IMR-90 (cell line): ENCODE measurements at regions not wholly inside any gene's neighbourhood (a gene's known extent, or its start where the extent isn't known, plus 50 kb on each side); places are given as distances from the start of the nearest gene placed in this dataset.

Experiments
- ATAC-seq: fragments of 200-7000 bp; cut with Tn5 transposase; 2 replicates; pipeline ENCODE4 v1.9.1; 2020; ENCODE audit warnings: low read depth, mild to moderate bottlenecking, moderate library complexity
- BruUV-seq: library from RNA; stranded (reverse); fragments of 400-500 nt; replicated peaks from 2 replicates; lab custom pipeline; 2021; lab: Mats Ljungman, UMichigan
- CTCF ChIA-PET: fragments of 300-600 bp; formaldehyde crosslinking; extraction: SDS; loops from one replicate; lab custom pipeline; 2021; ENCODE audit warnings: antibody characterized with exemption; lab: Yijun Ruan, JAX
- POLR2A ChIA-PET: fragments of 300-600 bp; sonication (Branson Sonifier 250); formaldehyde crosslinking; loops from one replicate; lab custom pipeline; 2022; ENCODE audit warnings: antibody characterized with exemption; ENCODE audit not compliant: unreplicated experiment; lab: Charles Lee
- DNase-seq: peaks from one replicate; pipeline ENCODE4 v3.0.0; 2013
- H2AFZ ChIP-seq: replicated peaks from 2 replicates; pipeline ENCODE3; 2013; ENCODE audit warnings: low read length, mild to moderate bottlenecking; ENCODE audit not compliant: poor library complexity
- H2AK5ac ChIP-seq: 2 replicates; pipeline ENCODE4 v1.6.1; 2013; ENCODE audit warnings: low read depth, low read length, inconsistent platforms
- H2AK9ac ChIP-seq: replicated peaks from 2 replicates; pipeline ENCODE3; 2013; ENCODE audit warnings: mild to moderate bottlenecking, low read depth, low read length, moderate library complexity; ENCODE audit not compliant: poor library complexity
- H2BK120ac ChIP-seq: 2 replicates; pipeline ENCODE4 v1.6.1; 2013; ENCODE audit warnings: low read depth, low read length, inconsistent platforms
- H2BK15ac ChIP-seq: 3 replicates; pipeline ENCODE4 v1.6.1; 2013; ENCODE audit warnings: low read depth, low read length, inconsistent platforms
- H2BK20ac ChIP-seq: 2 replicates; pipeline ENCODE4 v1.6.1; 2013; ENCODE audit warnings: low read depth, mild to moderate bottlenecking, inconsistent platforms, low read length, moderate library complexity
- H2BK5ac ChIP-seq: 2 replicates; pipeline ENCODE4 v1.6.1; 2013; ENCODE audit warnings: mild to moderate bottlenecking, low read depth, low read length, inconsistent platforms; ENCODE audit not compliant: poor library complexity, severe bottlenecking
- H3K14ac ChIP-seq: replicated peaks from 2 replicates; pipeline ENCODE4 v1.6.1; 2013; ENCODE audit warnings: low read depth, low read length, inconsistent platforms
- H3K18ac ChIP-seq: 2 replicates; pipeline ENCODE4 v1.6.1; 2013; ENCODE audit warnings: low read depth, low read length, control low read depth
- H3K23ac ChIP-seq: 2 replicates; pipeline ENCODE4 v1.6.1; 2013; ENCODE audit warnings: low read depth, low read length, inconsistent platforms
- H3K27ac ChIP-seq: 2 replicates; pipeline ENCODE4 v1.5.1; 2013; ENCODE audit warnings: mild to moderate bottlenecking, control low read depth, low read length; ENCODE audit not compliant: insufficient read depth
- H3K27me3 ChIP-seq: 2 replicates; pipeline ENCODE4 v1.6.1; 2013; ENCODE audit warnings: low read length; ENCODE audit not compliant: control insufficient read depth, insufficient read depth
- H3K36me3 ChIP-seq: 2 replicates; pipeline ENCODE4 v1.6.1; 2013; ENCODE audit warnings: low read length, mixed read lengths; ENCODE audit not compliant: control insufficient read depth, insufficient read depth
- H3K4ac ChIP-seq: 2 replicates; pipeline ENCODE4 v1.6.1; 2013; ENCODE audit warnings: low read depth, low read length, inconsistent platforms
- H3K4me1 ChIP-seq: 2 replicates; pipeline ENCODE4 v1.6.1; 2013; ENCODE audit warnings: low read length, mixed read lengths; ENCODE audit not compliant: control insufficient read depth, insufficient read depth
- H3K4me2 ChIP-seq: 2 replicates; pipeline ENCODE4 v1.6.1; 2013; ENCODE audit warnings: low read depth, mild to moderate bottlenecking, control low read depth, low read length, moderate library complexity
- H3K4me3 ChIP-seq: 2 replicates; pipeline ENCODE4 v1.5.1; 2013; ENCODE audit warnings: low read depth, mild to moderate bottlenecking, control low read depth, low read length, moderate library complexity; ENCODE audit not compliant: insufficient read depth
- H3K56ac ChIP-seq: 2 replicates; pipeline ENCODE4 v1.6.1; 2013; ENCODE audit warnings: low read length, inconsistent platforms; ENCODE audit not compliant: insufficient read depth; ENCODE audit errors: extremely low read depth
- H3K79me1 ChIP-seq, 2 experiments: 2 replicates each; pipeline ENCODE4 v1.6.1; 2013; ENCODE audit warnings: low read length in 2 of 2, inconsistent platforms in 1 of 2, low read depth in 1 of 2
- H3K9ac ChIP-seq: 2 replicates; pipeline ENCODE4 v1.6.1; 2013; ENCODE audit warnings: low read depth, low read length, control low read depth
- H3K9me1 ChIP-seq: 2 replicates; pipeline ENCODE4 v1.6.1; 2013; ENCODE audit warnings: low read length, inconsistent platforms; ENCODE audit not compliant: insufficient read depth
- H3K9me3 ChIP-seq: 2 replicates; pipeline ENCODE4 v1.6.1; 2013; ENCODE audit warnings: low read length; ENCODE audit not compliant: control insufficient read depth, insufficient read depth
- H4K20me1 ChIP-seq: 2 replicates; pipeline ENCODE4 v1.6.1; 2013; ENCODE audit warnings: low read length, inconsistent platforms; ENCODE audit not compliant: insufficient read depth
- H4K5ac ChIP-seq: 2 replicates; pipeline ENCODE4 v1.6.1; 2013; ENCODE audit warnings: mild to moderate bottlenecking, low read depth, low read length, control low read depth
- H4K8ac ChIP-seq, 2 experiments: 2 replicates each; pipeline ENCODE4 v1.6.1; 2013; ENCODE audit warnings: low read depth in 2 of 2, low read length in 2 of 2, control low read depth in 1 of 2, inconsistent platforms in 1 of 2
- H4K91ac ChIP-seq: 2 replicates; pipeline ENCODE4 v1.6.1; 2013; ENCODE audit warnings: low read depth, low read length, inconsistent platforms; ENCODE audit not compliant: insufficient read depth
- BHLHE40 ChIP-seq: fragments of 150-350 bp; IDR thresholded peaks from 2 replicates; pipeline ENCODE4 v1.6.1; 2016; ENCODE audit warnings: mild to moderate bottlenecking, low read depth, low read length
- CEBPB ChIP-seq: IDR thresholded peaks from 2 replicates; pipeline ENCODE4 v1.6.1; 2012; ENCODE audit warnings: low read depth, low read length, improper control_type of control experiment
- CHD1 ChIP-seq: IDR thresholded peaks from 2 replicates; pipeline ENCODE4 v1.6.1; 2012; ENCODE audit warnings: low read depth, low read length, improper control_type of control experiment
- CTCF ChIP-seq: conservative IDR thresholded peaks from 2 replicates; pipeline ENCODE4 v1.5.1; 2012; ENCODE audit warnings: mild to moderate bottlenecking, low read depth, low read length, improper control_type of control experiment
- ELK1 ChIP-seq: fragments of 150-350 bp; IDR thresholded peaks from 2 replicates; pipeline ENCODE4 v1.6.1; 2016; ENCODE audit warnings: low read depth, mild to moderate bottlenecking, low read length, moderate library complexity, borderline replicate concordance
- FOS ChIP-seq: fragments of 150-350 bp; IDR thresholded peaks from 2 replicates; pipeline ENCODE4 v1.6.1; 2016; ENCODE audit warnings: low read depth, low read length
- MAFK ChIP-seq: IDR thresholded peaks from 2 replicates; pipeline ENCODE4 v1.6.1; 2012; ENCODE audit warnings: low read depth, low read length, improper control_type of control experiment
- MAZ ChIP-seq: IDR thresholded peaks from 2 replicates; pipeline ENCODE4 v1.6.1; 2012; ENCODE audit warnings: low read depth, mild to moderate bottlenecking, low read length, improper control_type of control experiment, moderate library complexity, borderline replicate concordance
- NFE2L2 ChIP-seq: fragments of 150-350 bp; IDR thresholded peaks from 2 replicates; pipeline ENCODE4 v1.6.1; 2016; ENCODE audit warnings: low read depth, mild to moderate bottlenecking, low read length
- RAD21 ChIP-seq: IDR thresholded peaks from 2 replicates; pipeline ENCODE4 v1.6.1; 2012; ENCODE audit warnings: low read length, improper control_type of control experiment
- SMC3 ChIP-seq: fragments of 150-350 bp; IDR thresholded peaks from 2 replicates; pipeline ENCODE4 v1.6.1; 2016; ENCODE audit warnings: low read depth, mild to moderate bottlenecking, antibody characterized with exemption, low read length, moderate library complexity
- USF2 ChIP-seq: fragments of 150-350 bp; IDR thresholded peaks from 2 replicates; pipeline ENCODE4 v1.6.1; 2017; ENCODE audit warnings: mild to moderate bottlenecking, antibody characterized with exemption, low read length, low read depth
- whole genome bisulfite sequencing, 2 experiments: methylation state at CpG; one replicate each; pipeline versions ENCODE4 v1.1.5 to v1.1.7; 2013; ENCODE audit warnings: missing lambda C conversion rate in 2 of 2; ENCODE audit not compliant: insufficient read length in 1 of 2; ENCODE audit errors: extremely low coverage in 2 of 2; 5-methylcytosine and 5-hydroxymethylcytosine counted together
- dilution Hi-C: fragments of 300-500 bp; cut with HindIII; formaldehyde crosslinking; loops from one replicate; pipeline ENCODE4 v1.14.3; 2018; ENCODE audit warnings: low sequenced_read_pairs; ENCODE audit not compliant: unreplicated experiment
- in situ Hi-C: fragments of 300-500 bp; cut with MboI; formaldehyde crosslinking; loops from 3 replicates; pipeline ENCODE4 v1.14.3; 2019; ENCODE audit warnings: low sequenced_read_pairs, inconsistent platforms, mixed read lengths
- intact Hi-C: fragments of 100-400 bp; cut with micrococcal nuclease; formaldehyde crosslinking; loops from 2 replicates; pipeline ENCODE4 v1.10.0; 2022

DNA sequence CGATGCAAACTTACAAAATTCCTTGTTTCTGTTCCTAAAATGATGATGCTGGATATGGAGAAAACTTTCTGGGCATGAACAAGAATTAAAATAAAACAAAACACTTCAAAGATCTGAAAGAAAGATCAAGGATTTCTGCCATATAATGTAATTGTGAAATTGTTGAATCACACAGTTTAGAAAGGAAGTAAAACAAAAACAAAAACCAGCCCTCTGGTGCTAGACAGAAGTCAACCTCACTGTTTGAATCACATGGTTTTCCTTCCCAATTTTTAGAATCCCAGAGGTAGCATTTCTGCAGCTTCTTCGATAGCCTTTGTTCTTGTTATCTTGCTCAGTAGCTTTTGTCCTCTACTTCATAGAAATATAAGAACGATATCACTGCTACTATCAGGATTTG, 118.2 kb upstream of the ARGLU1 start:
- no TSS peak for BruUV-seq
- no peak overlapping the region for H3K23ac ChIP-seq
- no peak overlapping the region for H2BK20ac ChIP-seq
- H3K4me1 ChIP-seq: no peaks in the 10 kb centered on the region
- no peak overlapping the region for H4K91ac ChIP-seq
- no peak overlapping the region for H3K14ac ChIP-seq
- dilution Hi-C loops (no loop called here), in situ Hi-C loops (no loop called here), intact Hi-C loops (no loop called here)
- no peaks in the 10 kb centered on the region for H3K36me3 ChIP-seq
- H2BK5ac ChIP-seq: no peak overlapping the region
- H3K4me2 ChIP-seq: no peak overlapping the region
- H4K5ac ChIP-seq: no peak overlapping the region
- H3K27ac ChIP-seq: no peak overlapping the region
- no peaks in the 10 kb centered on the region for H3K9me1 ChIP-seq
- no peak overlapping the region for H3K4ac ChIP-seq
- H3K9ac ChIP-seq: no peak overlapping the region
- no peak overlapping the region for H2AK5ac ChIP-seq
- DNase-seq: no peak
- WGBS, 2 experiments: no CpG with 5 or more reads among the region's 3 CpGs
- no peak overlapping the region for H3K4me3 ChIP-seq
- H3K27me3 ChIP-seq: no peaks in the 10 kb centered on the region
- ChIA-PET CTCF (interaction anchor here (1.0 kb wide), 1 partner anchor 36 kb away, joined by 3 read pairs; no protein-coding TSS in a partner anchor), POLR2A (no interaction called here)
- ATAC-seq: no peak
- no peak overlapping the region for H2BK15ac ChIP-seq
- no peak overlapping the region for H3K18ac ChIP-seq
- no peak overlapping the region for H2AK9ac ChIP-seq
- H3K9me3 ChIP-seq: no peaks in the 10 kb centered on the region
- TF ChIP-seq SMC3: no peak
- no peak for TF ChIP-seq FOS
- TF ChIP-seq USF2: no peak
- TF ChIP-seq MAFK: no peak
- no peak for TF ChIP-seq RAD21
- TF ChIP-seq BHLHE40: no peak
- no peak for TF ChIP-seq CHD1
- TF ChIP-seq CTCF: no peak
- no peak for TF ChIP-seq CEBPB
- no peak for TF ChIP-seq ELK1
- TF ChIP-seq MAZ: no peak
- no peak for TF ChIP-seq NFE2L2
- no peak overlapping the region for H4K8ac ChIP-seq
- H3K56ac ChIP-seq: no peak overlapping the region
- H2AFZ ChIP-seq: no peak overlapping the region
- H2BK120ac ChIP-seq: no peak overlapping the region
- H4K20me1 ChIP-seq: no peaks in the 10 kb centered on the region
- H3K79me1 ChIP-seq: no peaks in the 10 kb centered on the region
